ENCODE measurements at regions not wholly inside any gene's neighbourhood (a gene's known extent, or its start where the extent isn't known, plus 50 kb on each side); places are given as distances from the start of the nearest gene placed in this dataset.

- DNase-seq = no peak
- Mint-ChIP-seq H3K36me3 (ENCODE audit: low read depth) (peaks cover 3% of the 10 kb centered on the region), H3K9me3 (peaks cover 9% of the 10 kb centered on the region), H3K4me1 (peaks cover 23% of the 10 kb centered on the region), H3K27ac (no peak overlapping the region), H3K27me3 (ENCODE audit: insufficient read depth) (no peaks in the 10 kb centered on the region), H3K4me3 (no peak overlapping the region)
- Histone ChIP-seq H3K36me3 (ENCODE audit: control insufficient read depth, insufficient read depth, low read length) (no peaks in the 10 kb centered on the region), H3K4me1 (ENCODE audit: control insufficient read depth, insufficient read depth, low read length) (peaks cover 4% of the 10 kb centered on the region), H3K4me3 (ENCODE audit: low read length) (no peak overlapping the region), H3K27me3 (ENCODE audit: control insufficient read depth, insufficient read depth, low read length, poor library complexity, severe bottlenecking) (no peaks in the 10 kb centered on the region), H3K9ac (ENCODE audit: extremely low read depth, low read length, poor library complexity, severe bottlenecking) (no peak overlapping the region), H3K27ac (ENCODE audit: low read depth, low read length) (no peak overlapping the region), H3K9me3 (ENCODE audit: control insufficient read depth, low read length) (peaks cover 6% of the 10 kb centered on the region)
- WGBS, 2 experiments (ENCODE audit: insufficient coverage in 1 of 2, insufficient read length in 1 of 2) = 100% methylated on average over 1 of the region's 1 CpG
- no peak for TF ChIP-seq CTCF (conservative IDR thresholded peaks at IDR 0.05)
Observed at GRCh38 chr1:80846966-80847365, 953.8 kb upstream of the ADGRL2 start.

GRCh38 chr1:80842796-80843195 lies 957.9 kb upstream of the ADGRL2 start:
- no peaks in the 10 kb centered on the region for H3K4me1 ChIP-seq (ENCODE audit: control insufficient read depth, insufficient read depth, low read length)
- H3K9me3 ChIP-seq (ENCODE audit: control insufficient read depth, low read length) = peaks cover 17% of the 10 kb centered on the region
- peaks cover 3% of the 10 kb centered on the region for H3K36me3 Mint-ChIP-seq (ENCODE audit: low read depth)
- peaks cover 8% of the 10 kb centered on the region for H3K4me1 Mint-ChIP-seq
- no peak for DNase-seq
- no peaks in the 10 kb centered on the region for H3K36me3 ChIP-seq (ENCODE audit: control insufficient read depth, insufficient read depth, low read length)
- H3K27ac Mint-ChIP-seq = no peak overlapping the region
- TF ChIP-seq CTCF (conservative IDR thresholded peaks at IDR 0.05) = no peak
- peaks cover 19% of the 10 kb centered on the region for H3K9me3 Mint-ChIP-seq
- no peak overlapping the region for H3K9ac ChIP-seq (ENCODE audit: extremely low read depth, low read length, poor library complexity, severe bottlenecking)
- no peak overlapping the region for H3K27ac ChIP-seq (ENCODE audit: low read depth, low read length)
- H3K4me3 ChIP-seq (ENCODE audit: low read length) = no peak overlapping the region
- no peaks in the 10 kb centered on the region for H3K27me3 ChIP-seq (ENCODE audit: control insufficient read depth, insufficient read depth, low read length, poor library complexity, severe bottlenecking)
- H3K27me3 Mint-ChIP-seq (ENCODE audit: insufficient read depth) = no peaks in the 10 kb centered on the region
- no peak overlapping the region for H3K4me3 Mint-ChIP-seq

- Mint-ChIP-seq H3K36me3 (ENCODE audit: low read depth) (peaks cover 3% of the 10 kb centered on the region), H3K4me1 (peaks cover 2% of the 10 kb centered on the region), H3K27ac (no peak overlapping the region), H3K9me3 (peaks cover 19% of the 10 kb centered on the region), H3K4me3 (no peak overlapping the region), H3K27me3 (ENCODE audit: insufficient read depth) (no peaks in the 10 kb centered on the region)
- H3K27me3 ChIP-seq (ENCODE audit: control insufficient read depth, insufficient read depth, low read length, poor library complexity, severe bottlenecking) = no peaks in the 10 kb centered on the region
- DNase-seq = no peak
- H3K4me3 ChIP-seq (ENCODE audit: low read length) = no peak overlapping the region
- H3K4me1 ChIP-seq (ENCODE audit: control insufficient read depth, insufficient read depth, low read length) = no peaks in the 10 kb centered on the region
- H3K9ac ChIP-seq (ENCODE audit: extremely low read depth, low read length, poor library complexity, severe bottlenecking) = no peak overlapping the region
- H3K36me3 ChIP-seq (ENCODE audit: control insufficient read depth, insufficient read depth, low read length) = no peaks in the 10 kb centered on the region
- no peak overlapping the region for H3K27ac ChIP-seq (ENCODE audit: low read depth, low read length)
- H3K9me3 ChIP-seq (ENCODE audit: control insufficient read depth, low read length) = peaks cover 17% of the 10 kb centered on the region
- no peak for TF ChIP-seq CTCF (conservative IDR thresholded peaks at IDR 0.05)
- WGBS, 2 experiments (ENCODE audit: insufficient coverage in 1 of 2, insufficient read length in 1 of 2) = 90 to 100% methylated on average over 2 to 3 of the region's 3 CpGs
Observed at GRCh38 chr1:80841261-80841660, 959.5 kb upstream of the ADGRL2 start.

All from endodermal cell (in vitro differentiated cells).